Astrocyte (in vitro differentiated cells and primary cell): ENCODE measurements at regions not wholly inside any gene's neighbourhood (a gene's known extent, or its start where the extent isn't known, plus 50 kb on each side); places are given as distances from the start of the nearest gene placed in this dataset.

Experiments used
- CTCF ChIP-seq: IDR thresholded peaks from 2 replicates; pipeline ENCODE4 v1.5.1; 2011; ENCODE audit warnings: low read depth, mild to moderate bottlenecking, inconsistent platforms, low read length, moderate library complexity; ENCODE audit not compliant: insufficient read depth
- EZH2 ChIP-seq: IDR thresholded peaks from 2 replicates; pipeline ENCODE4 v1.6.1; 2012; ENCODE audit warnings: mild to moderate bottlenecking, low read length, inconsistent platforms; ENCODE audit not compliant: insufficient read depth

- TF ChIP-seq CTCF (no peak), EZH2 (no peak)
Measured at GRCh38 chr1:187621951-187622350, 793.2 kb downstream of the PLA2G4A start.
